NCI-H526 (cell line): ENCODE measurements at regions not wholly inside any gene's neighbourhood (a gene's known extent, or its start where the extent isn't known, plus 50 kb on each side); places are given as distances from the start of the nearest gene placed in this dataset.

ENCODE experiments used
- DNase-seq, 2 experiments: peaks; one replicate each; lab custom pipeline; 2025; lab: John Stamatoyannopoulos, UW

DNA sequence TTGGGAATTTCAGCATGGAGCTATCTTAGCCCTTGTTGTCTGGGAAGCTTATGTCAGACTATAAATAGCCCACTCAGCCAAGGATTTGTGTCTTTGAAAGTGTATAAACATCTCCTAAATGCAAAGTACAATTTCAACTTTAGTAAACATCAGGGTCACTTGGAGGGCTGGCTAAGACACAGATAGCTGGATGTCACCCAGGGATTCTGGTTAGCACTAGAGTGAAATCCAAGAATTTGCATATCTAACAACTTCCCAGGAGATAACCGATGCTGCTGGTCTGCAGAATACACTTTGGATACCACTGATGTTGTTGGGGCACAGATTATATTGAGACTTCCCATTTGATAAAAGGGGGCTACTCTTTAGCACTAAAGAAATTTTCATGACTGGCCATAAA, 130.9 kb downstream of the PAX1 start:
- peak; percentile 25 to 57 for DNase-seq

DNA sequence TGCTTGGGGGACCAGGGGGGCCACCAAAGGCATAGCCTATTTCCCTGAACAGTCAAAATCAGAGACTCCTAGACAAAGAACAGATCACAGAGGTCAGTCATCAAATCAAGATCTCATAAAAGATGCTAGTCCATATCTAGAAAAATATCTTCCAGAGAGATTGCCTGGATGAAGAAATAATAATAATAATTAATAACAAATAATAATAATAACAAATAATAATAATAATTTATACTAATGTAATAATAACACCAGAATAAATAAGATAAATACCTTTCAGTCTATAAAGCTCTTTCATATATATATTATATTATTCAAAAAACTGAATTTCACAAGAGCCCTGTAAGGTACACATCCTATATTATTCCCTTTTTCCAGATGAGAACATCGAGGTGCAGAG, 129.6 kb downstream of the PAX1 start:
- DNase-seq: no peak

DNA sequence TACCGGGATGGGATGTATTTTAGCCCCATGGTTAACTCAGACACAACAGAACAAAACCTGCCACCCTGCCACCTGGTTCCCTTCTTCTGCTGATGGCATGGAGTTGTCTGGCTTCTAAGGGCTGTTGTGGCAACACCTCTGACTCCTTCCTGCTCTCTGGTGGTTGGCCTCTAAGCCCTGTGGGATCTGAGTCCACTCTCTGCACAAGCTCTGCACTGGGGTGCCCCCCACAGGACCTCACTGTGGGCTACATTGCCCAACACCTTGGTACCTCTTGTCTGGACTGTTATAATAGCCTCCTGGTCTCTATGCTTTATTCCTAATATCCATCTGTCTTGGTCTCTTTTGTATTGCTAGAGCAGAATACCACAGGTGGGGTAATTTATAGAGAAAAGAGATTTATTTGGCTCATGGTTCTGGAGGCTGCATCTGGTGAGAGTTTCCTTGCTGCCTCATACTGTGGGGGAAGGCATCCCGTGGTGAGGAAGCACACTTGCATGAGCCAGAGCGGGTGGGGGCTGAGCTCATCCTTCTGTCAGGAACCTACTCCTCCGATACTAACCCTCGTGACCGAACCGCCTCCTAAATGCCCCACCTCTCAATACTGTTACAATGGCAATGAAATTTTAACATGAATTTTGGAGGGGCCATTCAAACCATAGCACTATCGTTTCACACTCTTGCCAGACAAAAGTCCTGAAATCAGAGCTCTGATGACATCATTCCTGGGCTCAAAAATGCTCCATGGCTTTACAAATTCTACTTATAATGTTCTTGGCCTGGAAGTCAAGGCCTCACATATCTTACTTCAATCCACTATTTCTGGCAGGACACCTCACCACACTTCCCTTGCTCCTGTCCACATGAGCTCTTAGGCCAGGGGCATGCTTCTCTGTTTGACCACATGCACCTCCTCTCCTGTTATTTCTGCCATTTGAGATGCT, 127.2 kb downstream of the PAX1 start:
- peak; percentile 10 to 38 for DNase-seq

DNA sequence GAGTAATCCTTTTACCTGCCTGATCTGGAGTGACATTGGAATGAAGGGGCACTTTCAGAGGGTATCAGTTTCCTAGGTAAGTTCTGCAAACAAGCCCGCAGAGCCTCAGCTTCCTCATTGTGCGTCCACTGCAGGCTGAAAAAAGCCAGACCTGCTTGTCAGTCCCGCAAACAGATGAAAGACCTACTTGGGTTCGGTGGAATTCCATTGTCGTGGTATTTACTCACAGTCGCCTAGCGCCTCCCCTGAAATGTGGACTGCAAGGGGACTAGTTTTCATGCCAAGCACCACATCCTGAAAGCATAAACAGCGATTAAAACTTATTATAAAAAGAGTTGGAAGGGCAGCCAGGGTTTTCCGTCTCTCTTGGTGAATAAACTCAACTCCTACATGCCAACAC, 121.5 kb downstream of the PAX1 start:
- no peak for DNase-seq

DNA sequence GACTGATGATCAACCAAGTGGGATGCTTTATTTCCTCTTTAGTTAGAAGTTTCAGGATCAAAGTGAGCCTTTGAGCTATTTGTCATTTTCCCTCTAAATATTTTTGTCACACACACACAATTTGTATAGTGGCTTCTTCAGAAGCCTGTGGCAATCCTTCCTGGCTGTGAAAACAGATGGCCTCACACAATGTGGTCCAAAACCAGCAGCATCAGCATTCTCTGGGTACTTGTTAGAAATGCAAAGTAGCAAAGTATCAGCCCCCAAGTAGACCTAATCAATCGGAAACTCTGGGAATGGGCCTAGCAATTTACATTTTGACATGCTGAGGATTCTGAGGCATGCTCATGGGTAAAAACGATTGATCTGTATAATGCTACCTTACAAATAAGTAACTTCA, 115.9 kb downstream of the PAX1 start:
- peak; percentile 20 to 26 for DNase-seq

DNA sequence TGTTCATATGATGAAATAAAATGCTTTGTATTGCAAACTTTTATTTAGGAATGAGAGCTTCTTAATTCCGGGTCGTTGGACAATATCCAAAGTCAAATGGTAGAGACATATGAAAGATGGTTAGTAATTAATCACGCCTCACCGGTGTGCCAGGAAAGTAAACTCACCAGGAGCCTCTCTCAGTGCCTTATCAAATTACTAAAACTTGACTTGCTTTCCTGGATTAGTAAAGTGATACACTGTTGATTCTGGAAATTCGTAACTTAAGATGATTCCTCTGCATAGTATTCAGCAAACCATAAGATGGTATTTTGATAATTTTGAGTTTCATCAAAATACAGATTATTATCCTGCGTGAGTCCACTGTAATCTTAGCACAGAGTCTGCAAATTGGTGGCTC, 115.2 kb downstream of the PAX1 start:
- no peak for DNase-seq

DNA sequence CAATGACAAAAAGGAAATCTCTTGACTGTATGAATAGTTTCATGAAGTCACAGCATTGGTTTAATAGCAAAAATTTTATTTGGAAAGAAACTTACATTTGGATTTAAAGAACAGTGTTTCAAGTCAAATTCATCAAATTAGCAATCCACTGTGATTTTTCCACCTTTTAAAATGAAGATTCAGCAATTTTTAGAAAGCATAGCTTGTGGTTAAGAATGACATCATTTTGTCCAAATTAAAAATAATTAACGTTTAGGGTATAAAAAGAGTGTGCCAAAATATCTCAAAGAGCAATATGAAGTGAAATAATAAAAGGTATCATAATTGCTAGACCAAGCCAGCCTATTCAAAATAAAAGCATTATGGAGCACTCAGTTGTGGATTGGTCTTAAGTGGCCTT, 114.6 kb downstream of the PAX1 start:
- no peak for DNase-seq

DNA sequence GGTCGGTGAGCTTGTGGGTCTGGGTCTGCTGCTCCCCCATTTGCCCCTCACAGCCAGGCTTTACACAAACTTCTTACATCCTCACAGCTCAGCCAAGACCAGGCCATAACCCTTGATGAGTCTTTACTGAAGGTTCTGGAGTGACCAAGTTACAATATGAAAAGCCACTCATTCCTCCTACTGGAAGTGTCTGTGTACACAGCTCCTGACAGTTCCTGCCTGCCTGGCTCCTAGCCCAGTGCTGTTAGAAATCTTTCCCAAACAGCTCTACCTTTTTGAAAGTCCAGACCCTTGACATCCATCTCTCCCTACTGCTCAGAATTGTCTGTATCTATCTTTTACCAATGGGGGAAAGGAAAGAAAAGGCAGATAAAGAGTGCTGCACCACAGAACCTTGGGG, 106.9 kb downstream of the PAX1 start:
- no peak for DNase-seq

DNA sequence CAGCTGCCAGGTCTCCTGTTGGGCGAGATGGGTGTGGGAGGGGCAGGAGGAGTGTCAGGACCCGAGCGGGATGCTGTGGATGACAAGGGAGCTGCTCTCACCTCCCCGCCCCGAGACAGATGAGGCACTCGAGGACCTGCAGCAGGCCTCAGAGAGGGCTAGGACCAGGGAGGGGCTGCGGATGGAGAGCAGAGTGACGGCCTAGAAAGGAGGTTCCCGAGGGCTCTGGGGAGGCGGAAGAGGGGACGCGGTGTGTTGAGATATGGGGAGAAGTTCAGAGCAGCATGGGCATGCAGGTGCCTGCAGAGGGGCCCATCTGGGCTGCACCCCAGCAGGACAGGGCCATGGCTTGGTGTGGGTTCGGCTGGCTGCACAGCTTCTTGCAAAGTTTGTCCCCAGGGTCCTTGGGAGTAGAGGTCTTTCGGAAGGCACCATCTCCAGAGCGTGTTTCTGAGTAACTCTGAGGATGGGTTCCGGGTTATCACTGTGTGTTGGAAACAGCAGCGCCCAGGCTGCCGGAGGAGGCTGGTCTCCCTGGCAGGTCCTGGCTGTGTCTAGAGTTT, 104.6 kb downstream of the PAX1 start:
- no peak for DNase-seq

DNA sequence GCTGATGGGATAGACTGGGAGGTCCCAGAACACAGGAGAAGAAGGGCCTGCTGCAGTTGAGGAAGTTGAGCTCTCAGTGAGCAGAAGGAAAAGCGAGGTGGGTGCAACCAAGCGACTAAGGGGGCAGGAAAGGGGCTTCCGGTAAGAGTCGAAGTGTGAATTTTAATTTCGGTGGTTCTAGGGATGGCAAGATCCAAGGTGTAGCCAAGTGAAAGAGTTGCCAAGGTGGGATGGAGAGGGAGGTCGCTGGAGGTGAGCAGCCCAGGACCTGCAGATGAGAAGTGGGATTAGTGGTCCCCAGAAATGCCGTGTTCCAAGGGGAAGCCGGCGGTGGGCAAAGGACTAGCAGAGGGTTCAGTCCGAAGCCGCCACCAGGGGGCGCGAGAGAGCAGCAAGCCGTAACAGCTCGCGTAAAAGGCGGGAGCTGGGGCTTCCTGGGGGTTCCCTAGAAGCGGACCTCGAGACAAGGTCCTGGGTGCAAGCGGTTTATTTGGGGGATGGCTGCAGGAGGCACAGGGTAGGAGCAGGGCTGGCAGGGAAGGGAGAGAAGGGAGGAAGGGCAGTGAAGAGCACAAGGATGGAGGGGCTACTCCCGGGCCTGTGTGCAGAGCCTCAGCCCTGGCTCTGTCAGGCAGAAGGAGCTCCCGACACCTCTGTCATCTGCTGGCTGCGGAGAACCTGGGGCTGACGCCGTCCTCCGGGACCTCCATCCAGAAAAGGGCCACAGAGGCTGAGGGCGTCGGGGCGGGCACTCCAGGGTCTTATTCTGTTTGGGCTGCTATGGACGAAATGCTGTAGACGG, 103.6 kb downstream of the PAX1 start:
- DNase-seq: peak in 1 of 2 experiments; percentile 9

DNA sequence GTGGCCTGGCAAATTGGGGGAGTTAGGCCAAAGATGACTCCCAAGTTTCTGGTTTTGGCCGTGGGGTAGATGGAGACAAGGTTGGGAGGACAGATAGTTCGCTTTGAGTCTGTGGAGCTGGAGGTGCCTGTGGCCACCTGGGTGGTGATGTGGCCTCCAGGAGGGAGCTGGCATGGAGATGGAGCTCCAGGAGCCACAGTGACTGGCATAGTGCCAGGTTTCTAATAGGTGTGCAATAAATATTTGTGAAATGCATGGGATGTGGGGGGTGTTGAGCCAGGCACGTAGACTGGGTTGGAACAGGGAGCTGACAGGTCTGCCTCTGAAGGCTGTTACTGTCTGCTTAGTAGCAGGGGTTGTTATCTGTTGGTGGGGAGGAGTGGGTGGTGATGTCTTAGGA, 102.7 kb downstream of the PAX1 start:
- no peak for DNase-seq

DNA sequence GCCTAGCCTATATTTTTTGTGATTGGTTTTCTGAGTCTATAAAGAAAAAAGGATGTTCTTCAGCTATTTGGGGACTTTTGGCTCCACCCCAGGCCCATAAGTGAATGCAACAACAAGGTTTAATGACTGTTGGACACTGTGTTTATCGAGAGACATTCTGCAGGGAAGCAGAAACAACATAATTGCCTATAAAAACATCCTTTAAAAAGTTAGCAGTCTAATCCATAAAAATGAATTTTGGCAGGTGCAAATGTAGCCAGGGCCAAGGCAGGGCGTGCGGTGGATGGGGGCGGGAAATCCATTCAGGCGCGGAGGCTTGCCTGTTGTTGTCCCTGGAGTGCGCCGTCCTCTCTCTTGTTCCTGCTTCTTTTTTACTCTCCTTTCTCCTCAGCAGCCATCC, 99.3 kb downstream of the PAX1 start:
- no peak for DNase-seq

DNA sequence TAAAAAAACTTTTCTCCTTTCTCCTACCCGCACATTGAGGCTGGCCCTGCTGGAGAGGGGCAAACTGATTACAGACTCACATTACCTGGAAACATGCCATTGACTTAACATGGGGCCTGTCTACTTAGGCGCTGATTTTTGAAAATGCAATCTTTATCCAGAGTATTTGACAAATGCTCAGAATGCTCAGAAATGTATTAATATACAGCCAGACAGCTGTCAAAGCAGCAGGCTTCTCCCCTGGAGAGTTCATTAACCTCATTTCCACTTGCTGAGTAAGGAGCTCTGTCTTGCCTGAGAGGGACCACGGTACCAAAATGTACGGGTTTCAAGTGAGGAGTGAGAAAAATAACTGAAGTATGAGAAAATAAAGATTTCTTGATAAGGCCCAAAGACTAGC, 95.7 kb downstream of the PAX1 start:
- no peak for DNase-seq

DNA sequence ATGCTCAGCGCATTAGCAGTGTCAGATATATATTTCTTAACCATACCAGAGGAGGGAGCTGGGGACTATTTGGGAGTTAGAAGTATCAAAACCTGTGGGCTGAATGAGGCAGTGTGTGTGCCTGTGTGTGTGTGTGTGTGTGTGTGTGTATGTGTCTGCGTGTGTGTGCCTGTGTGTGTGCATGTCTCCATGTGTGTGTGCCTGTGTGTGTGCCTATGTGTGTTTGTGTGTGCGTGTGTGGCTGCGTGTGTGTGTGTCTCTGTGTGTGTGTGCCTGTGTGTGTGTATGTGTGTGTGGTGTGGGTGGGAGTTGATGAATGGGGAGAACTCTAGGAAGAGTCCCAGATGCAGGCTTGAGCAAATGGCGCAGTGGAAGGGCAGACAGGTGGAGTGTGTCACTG, 92.9 kb downstream of the PAX1 start:
- no peak for DNase-seq

DNA sequence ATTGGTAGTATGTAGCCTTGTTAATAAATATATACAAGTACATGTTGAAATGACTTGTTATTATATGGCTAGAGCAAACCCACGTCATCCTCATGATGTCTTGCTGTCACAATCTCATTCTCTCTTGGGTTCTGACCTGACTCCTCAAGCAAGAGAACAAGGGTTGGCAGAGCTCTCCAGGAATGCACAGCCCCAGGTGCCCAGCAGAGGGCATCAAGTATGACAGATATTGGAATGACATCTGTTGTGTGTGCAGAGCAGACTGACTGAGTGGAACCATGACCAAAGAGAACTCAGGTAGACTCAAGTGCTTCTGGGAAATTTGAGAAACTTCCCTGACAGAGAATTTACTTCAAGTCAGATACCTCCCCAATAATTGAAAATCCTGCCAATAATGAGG, 90.6 kb downstream of the PAX1 start:
- peak; percentile 31 to 69 for DNase-seq

DNA sequence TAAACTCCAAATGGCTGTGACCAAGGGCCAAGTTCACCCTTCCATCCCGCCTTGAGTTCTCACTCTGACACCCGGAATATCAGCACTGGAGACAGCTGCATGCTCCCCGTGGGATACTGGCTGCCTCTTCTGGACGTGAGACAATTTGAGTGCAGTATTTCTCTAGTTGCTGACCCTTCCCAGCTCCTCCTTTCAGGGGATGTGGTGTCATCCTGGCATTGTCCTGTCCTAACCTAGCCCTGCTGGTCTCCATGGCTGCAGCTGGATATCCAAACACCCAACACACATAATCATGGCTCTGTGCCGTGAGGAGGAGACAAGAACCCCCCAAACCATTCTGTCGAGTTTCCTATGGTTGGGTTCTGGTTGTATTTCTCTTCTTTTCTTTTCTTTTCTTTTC, 82.6 kb downstream of the PAX1 start:
- no peak for DNase-seq

DNA sequence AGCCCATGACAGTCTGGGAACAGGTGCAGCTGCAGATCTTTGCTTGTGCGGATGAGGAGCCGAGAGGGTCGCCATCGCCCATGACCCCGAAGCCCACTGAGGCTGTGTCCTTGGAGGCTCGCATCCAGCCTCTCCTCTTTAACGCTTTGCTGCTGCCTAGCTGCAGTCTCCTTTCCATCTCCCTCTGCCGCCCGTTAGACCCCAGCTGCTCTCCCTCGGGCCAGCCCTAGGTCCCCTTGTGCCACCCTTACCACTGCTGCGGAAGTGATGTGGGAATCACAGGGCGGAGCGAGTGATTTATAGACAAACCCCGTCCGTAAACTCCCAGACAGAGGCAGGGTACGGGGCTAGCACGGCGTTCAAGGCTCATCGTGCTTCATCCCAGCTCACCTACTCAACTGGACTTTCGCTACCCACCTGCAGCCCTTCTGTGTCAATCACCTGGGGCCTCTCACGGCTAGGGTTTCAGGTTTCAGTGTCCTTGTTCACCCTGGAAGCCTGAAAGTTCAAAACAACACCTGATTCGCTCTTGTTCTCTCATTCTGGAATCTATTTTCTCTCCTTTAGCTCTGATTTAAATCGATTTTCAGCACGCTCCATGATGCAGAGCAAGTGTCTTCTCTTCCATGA, 76.1 kb downstream of the PAX1 start:
- peak; percentile 66 to 85 for DNase-seq

DNA sequence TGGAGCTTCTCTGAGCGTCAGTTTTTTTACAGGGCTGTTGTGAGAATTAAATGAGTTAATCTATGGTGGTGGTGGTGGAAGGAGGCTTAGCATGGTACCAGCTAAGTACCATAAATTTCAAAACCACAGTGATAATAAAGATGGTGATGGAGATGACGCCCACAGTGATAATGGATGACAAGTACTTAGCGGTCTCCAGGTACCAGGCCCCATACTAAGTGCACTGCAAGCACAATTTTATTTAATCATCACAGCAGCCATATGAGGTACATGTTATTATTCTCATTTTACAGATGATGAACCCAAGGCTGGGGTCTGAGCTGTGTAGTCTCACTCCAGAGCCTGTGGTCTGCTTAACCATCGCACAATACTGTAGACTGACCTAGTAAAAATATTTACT, 75.1 kb downstream of the PAX1 start:
- DNase-seq: no peak
